ENCODE measurements at regions not wholly inside any gene's neighbourhood (a gene's known extent, or its start where the extent isn't known, plus 50 kb on each side); places are given as distances from the start of the nearest gene placed in this dataset.

DNA sequence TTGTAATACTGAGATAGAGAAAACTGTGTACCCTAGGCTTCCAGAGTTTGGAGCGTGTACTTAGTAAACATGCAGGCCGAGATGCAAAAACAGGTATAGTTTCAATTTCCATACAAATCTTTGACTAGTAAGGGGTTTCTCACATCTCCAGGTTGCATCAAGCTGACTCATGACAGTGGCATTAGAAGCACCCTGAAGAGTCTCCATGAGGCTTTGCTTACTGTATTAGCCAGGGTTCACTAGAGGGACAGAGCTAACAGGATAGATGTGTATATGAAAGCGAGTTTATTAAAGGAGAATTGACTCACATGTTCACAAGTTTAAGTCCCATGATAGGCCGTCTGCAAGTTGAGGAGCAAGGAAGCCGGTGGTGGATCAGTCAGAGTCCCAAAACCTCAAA lies 275.3 kb upstream of the CDH6 start:
- Histone ChIP-seq H4K91ac (replicated peaks; ENCODE audit: insufficient read length, low read length) (no peak overlapping the region), H3K27ac (ENCODE audit: low read depth, low read length) (no peak overlapping the region), H3K14ac (ENCODE audit: insufficient read length) (no peak overlapping the region), H3K4me1 (replicated peaks in 1 of 4; ENCODE audit: control insufficient read depth in 3 of 4, insufficient read depth in 4 of 4, low read length in 3 of 4) (no peaks in the 10 kb centered on the region), H2AK5ac (ENCODE audit: low read depth, low read length) (no peak overlapping the region), H3K9ac (replicated peaks in 1 of 4; ENCODE audit: extremely low read depth in 1 of 4, low read depth in 3 of 4, low read length in 3 of 4) (no peak overlapping the region), H2BK15ac (ENCODE audit: low read length) (no peak overlapping the region), H3K4ac (replicated peaks; ENCODE audit: insufficient read length, low read depth, low read length) (no peak overlapping the region), H3K23me2 (ENCODE audit: low read depth, low read length) (no peaks in the 10 kb centered on the region), H2BK12ac (ENCODE audit: low read depth, low read length) (no peak overlapping the region), H4K8ac (ENCODE audit: extremely low read depth, insufficient read depth, low read length) (no peak overlapping the region), H2BK20ac (ENCODE audit: low read length) (no peak overlapping the region), H4K5ac (ENCODE audit: insufficient read length, low read depth, low read length) (no peak overlapping the region), H2BK5ac (ENCODE audit: low read depth, low read length) (no peak overlapping the region), H3K4me2 (ENCODE audit: insufficient read depth in 1 of 2, low read depth in 2 of 2, low read length in 2 of 2) (no peak overlapping the region), H3K36me3 (ENCODE audit: control insufficient read depth in 2 of 4, insufficient read depth in 4 of 4, low read length in 3 of 4) (no peaks in the 10 kb centered on the region), H3K9me3 (ENCODE audit: insufficient read depth in 2 of 2, low read depth in 1 of 2, low read length in 1 of 2) (no peaks in the 10 kb centered on the region), H3K27me3 (replicated peaks in 1 of 4; ENCODE audit: control insufficient read depth in 3 of 4, extremely low read depth in 1 of 4, insufficient read depth in 3 of 4, low read length in 3 of 4) (no peaks in the 10 kb centered on the region; a peak in 1 of 7 replicates), H3K56ac (replicated peaks; ENCODE audit: insufficient read length, low read depth, low read length) (no peak overlapping the region), H3K18ac (ENCODE audit: extremely low read depth, low read length) (no peak overlapping the region), H3K79me1 (ENCODE audit: low read depth, low read length) (no peaks in the 10 kb centered on the region), H3K4me3 (ENCODE audit: extremely low read depth in 1 of 4, insufficient read depth in 2 of 4, low read depth in 3 of 4, low read length in 4 of 4) (no peak overlapping the region), H4K20me1 (replicated peaks in 1 of 2; ENCODE audit: control insufficient read depth in 1 of 2, insufficient read depth in 2 of 2, low read length in 2 of 2) (no peaks in the 10 kb centered on the region), H3K79me2 (ENCODE audit: control insufficient read depth in 1 of 2, insufficient read depth in 2 of 2, low read length in 2 of 2) (no peaks in the 10 kb centered on the region), H2AFZ (ENCODE audit: low read length) (no peak overlapping the region), H3K23ac (ENCODE audit: insufficient read length) (no peak overlapping the region), H2BK120ac (replicated peaks; ENCODE audit: low read depth, low read length) (no peak overlapping the region)
- POLR2A ChIA-PET (ENCODE audit: partially characterized antibody) = no interaction called here
- no peak for TF ChIP-seq GTF2F1 (IDR thresholded peaks at IDR 0.05; ENCODE audit: borderline replicate concordance, low read depth, low read length)
- no peak for TF ChIP-seq PHF8 (conservative IDR thresholded peaks at IDR 0.05; ENCODE audit: low read depth, low read length)
- CTCF ChIA-PET (ENCODE audit: partially characterized antibody) = interaction anchor here (2.2 kb wide), 1 partner anchor 10 kb away, joined by 5 read pairs; no protein-coding TSS in a partner anchor
- no peak for FAIRE-seq
- WGBS, 2 experiments (ENCODE audit: extremely low coverage in 1 of 2, insufficient coverage in 1 of 2, insufficient read length in 1 of 2, insufficient replicate concordance in 2 of 2, low coverage in 1 of 2, low lambda C conversion rate in 2 of 2, missing lambda C conversion rate in 1 of 2) = 82% methylated on average over 5 of the region's 5 CpGs; no CpG with 5 or more reads in 1 of the 2 experiments
- DNase-seq (ENCODE audit: low read depth in 1 of 2, low spot score in 2 of 2) = no peak

All from H1 (cell line).